ENCODE measurements at regions not wholly inside any gene's neighbourhood (a gene's known extent, or its start where the extent isn't known, plus 50 kb on each side); places are given as distances from the start of the nearest gene placed in this dataset.

DNA sequence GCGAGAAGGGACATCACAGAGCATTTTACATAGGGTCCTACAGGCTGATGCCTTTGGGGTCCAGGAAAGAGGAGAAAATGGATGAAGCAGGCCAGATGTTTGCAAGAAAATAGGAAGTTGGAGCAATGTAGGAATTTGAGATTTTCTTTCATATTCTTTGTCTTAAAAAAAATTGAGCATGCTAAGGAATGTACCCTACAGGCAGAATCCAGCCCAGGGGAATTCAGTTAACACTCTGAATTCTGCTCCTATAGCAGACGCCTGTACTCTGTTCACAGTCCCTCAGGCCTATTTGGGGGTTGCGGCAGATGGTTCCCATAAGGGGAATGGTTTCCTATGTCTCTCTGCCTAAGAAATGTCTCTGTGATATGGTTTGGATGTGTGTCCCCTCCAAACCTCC is 393.7 kb upstream of the C16orf82 start:
- Histone ChIP-seq H3K27me3 (ENCODE audit: insufficient read depth, poor library complexity, severe bottlenecking) (no peaks in the 10 kb centered on the region), H3K36me3 (ENCODE audit: low read depth) (no peaks in the 10 kb centered on the region), H3K9me3 (ENCODE audit: severe bottlenecking) (no peaks in the 10 kb centered on the region), H3K4me1 (ENCODE audit: insufficient read depth, poor library complexity, severe bottlenecking) (no peaks in the 10 kb centered on the region), H3K27ac (ENCODE audit: poor library complexity, severe bottlenecking) (no peak overlapping the region), H3K4me3 (ENCODE audit: severe bottlenecking) (no peak overlapping the region)
- ATAC-seq (ENCODE audit: low read depth) = no peak
- no peak for TF ChIP-seq CTCF (IDR thresholded peaks at IDR 0.05; ENCODE audit: poor library complexity, severe bottlenecking)
- DNase-seq (ENCODE audit: low spot score) = no peak

GRCh38 chr16:26680671-26681070 is 386.1 kb upstream of the C16orf82 start:
- no peak overlapping the region for H3K4me3 ChIP-seq (ENCODE audit: severe bottlenecking)
- H3K27me3 ChIP-seq (ENCODE audit: insufficient read depth, poor library complexity, severe bottlenecking) = no peaks in the 10 kb centered on the region
- H3K9me3 ChIP-seq (ENCODE audit: severe bottlenecking) = no peaks in the 10 kb centered on the region
- no peak overlapping the region for H3K27ac ChIP-seq (ENCODE audit: poor library complexity, severe bottlenecking)
- no peaks in the 10 kb centered on the region for H3K4me1 ChIP-seq (ENCODE audit: insufficient read depth, poor library complexity, severe bottlenecking)
- no peak for TF ChIP-seq CTCF (IDR thresholded peaks at IDR 0.05; ENCODE audit: poor library complexity, severe bottlenecking)
- no peaks in the 10 kb centered on the region for H3K36me3 ChIP-seq (ENCODE audit: low read depth)
- DNase-seq (ENCODE audit: low spot score) (no peak), ATAC-seq (ENCODE audit: low read depth) (no peak)

DNA sequence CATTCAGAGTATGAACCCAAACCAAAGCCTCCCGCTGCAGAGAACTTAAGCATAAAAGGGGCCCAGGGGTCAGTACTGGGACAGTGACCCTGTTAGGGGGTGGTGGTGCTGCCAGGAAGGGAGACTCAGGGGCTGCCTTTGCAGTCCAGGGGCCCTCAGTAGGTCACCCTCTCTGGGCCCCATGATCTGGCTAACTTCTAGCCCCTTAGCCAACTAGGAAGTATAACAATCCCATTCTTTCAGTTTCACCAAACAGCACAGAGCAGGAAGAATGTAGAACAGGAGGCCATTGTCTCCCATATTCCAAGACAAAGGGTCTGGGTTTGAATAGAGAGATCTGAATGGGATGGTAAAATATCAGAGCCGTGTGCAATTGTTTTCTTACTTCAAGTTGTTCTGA is 378.6 kb upstream of the C16orf82 start:
- H3K27ac ChIP-seq (ENCODE audit: poor library complexity, severe bottlenecking) = no peak overlapping the region
- DNase-seq (ENCODE audit: low spot score) (no peak), ATAC-seq (ENCODE audit: low read depth) (no peak)
- no peak overlapping the region for H3K4me3 ChIP-seq (ENCODE audit: severe bottlenecking)
- no peak for TF ChIP-seq CTCF (IDR thresholded peaks at IDR 0.05; ENCODE audit: poor library complexity, severe bottlenecking)
- no peaks in the 10 kb centered on the region for H3K9me3 ChIP-seq (ENCODE audit: severe bottlenecking)
- no peaks in the 10 kb centered on the region for H3K4me1 ChIP-seq (ENCODE audit: insufficient read depth, poor library complexity, severe bottlenecking)
- no peaks in the 10 kb centered on the region for H3K27me3 ChIP-seq (ENCODE audit: insufficient read depth, poor library complexity, severe bottlenecking)
- H3K36me3 ChIP-seq (ENCODE audit: low read depth) = no peaks in the 10 kb centered on the region

DNA sequence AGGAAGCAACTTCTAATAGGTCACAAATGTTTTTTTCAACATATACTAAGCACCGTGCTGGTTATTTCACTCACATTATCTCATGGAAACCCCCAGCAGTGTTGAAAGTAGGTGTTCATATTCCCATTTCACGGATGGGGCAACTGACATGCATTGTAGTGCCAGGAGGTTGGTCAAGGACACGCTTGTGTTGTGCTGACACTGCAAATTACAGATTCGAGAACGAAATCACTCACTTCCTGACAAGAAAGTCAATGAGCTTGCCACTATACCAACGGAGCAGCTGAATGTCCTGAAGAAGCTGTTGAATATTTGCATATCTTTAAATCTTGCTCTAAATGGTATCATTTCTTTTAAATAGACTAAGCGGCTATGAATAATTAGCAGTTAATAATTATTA is 378.0 kb upstream of the C16orf82 start:
- no peak for DNase-seq (ENCODE audit: low spot score)
- ATAC-seq (ENCODE audit: low read depth) = no peak
- Histone ChIP-seq H3K27me3 (ENCODE audit: insufficient read depth, poor library complexity, severe bottlenecking) (no peaks in the 10 kb centered on the region), H3K27ac (ENCODE audit: poor library complexity, severe bottlenecking) (no peak overlapping the region), H3K4me3 (ENCODE audit: severe bottlenecking) (no peak overlapping the region), H3K36me3 (ENCODE audit: low read depth) (no peaks in the 10 kb centered on the region), H3K4me1 (ENCODE audit: insufficient read depth, poor library complexity, severe bottlenecking) (no peaks in the 10 kb centered on the region), H3K9me3 (ENCODE audit: severe bottlenecking) (no peaks in the 10 kb centered on the region)
- no peak for TF ChIP-seq CTCF (IDR thresholded peaks at IDR 0.05; ENCODE audit: poor library complexity, severe bottlenecking)

DNA sequence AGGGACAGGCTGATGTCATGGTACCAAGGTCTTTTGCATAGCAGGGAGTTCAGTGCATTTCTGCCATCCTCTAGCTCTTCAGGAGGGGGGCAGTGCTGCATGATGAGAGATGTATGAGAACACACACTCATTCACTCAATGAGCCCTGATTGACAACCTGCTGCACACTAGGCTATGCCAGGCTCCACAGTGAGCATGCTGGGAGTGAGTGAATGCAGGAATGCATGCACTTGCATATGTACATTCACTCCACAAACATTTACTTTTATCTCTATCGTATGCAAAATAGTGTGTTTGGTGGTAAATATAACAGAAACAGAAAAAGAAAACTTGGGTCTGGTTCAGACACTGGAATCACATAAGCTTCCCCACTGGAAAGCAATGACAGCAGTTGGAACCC is 374.1 kb upstream of the C16orf82 start:
- Histone ChIP-seq H3K9me3 (ENCODE audit: severe bottlenecking) (no peaks in the 10 kb centered on the region), H3K4me1 (ENCODE audit: insufficient read depth, poor library complexity, severe bottlenecking) (no peaks in the 10 kb centered on the region), H3K27me3 (ENCODE audit: insufficient read depth, poor library complexity, severe bottlenecking) (no peaks in the 10 kb centered on the region), H3K36me3 (ENCODE audit: low read depth) (no peaks in the 10 kb centered on the region), H3K27ac (ENCODE audit: poor library complexity, severe bottlenecking) (no peak overlapping the region), H3K4me3 (ENCODE audit: severe bottlenecking) (no peak overlapping the region)
- no peak for TF ChIP-seq CTCF (IDR thresholded peaks at IDR 0.05; ENCODE audit: poor library complexity, severe bottlenecking)
- no peak for ATAC-seq (ENCODE audit: low read depth)
- DNase-seq (ENCODE audit: low spot score) = no peak

Measured in RWPE2 (cell line).